OCI-LY3 (cell line): ENCODE measurements at regions not wholly inside any gene's neighbourhood (a gene's known extent, or its start where the extent isn't known, plus 50 kb on each side); places are given as distances from the start of the nearest gene placed in this dataset.
"Not testable (repeated sequence)": the region's sequence is repeated elsewhere in the genome, so short reads cannot be mapped to it uniquely, and the experiment has no call there.

ENCODE experiments used
- H2AFZ ChIP-seq: fragments of 200-600, 300-600 bp; shearing (Covaris generic); 2 replicates; pipeline ENCODE4 v1.6.0; 2014; ENCODE audit warnings: antibody characterized with exemption, low read depth, low read length
- H3K27ac ChIP-seq: fragments of 200-600, 300-600 bp; sonication (generic); 2 replicates; pipeline ENCODE4 v1.5.1; 2014; ENCODE audit warnings: mild to moderate bottlenecking, low read length, moderate library complexity, mixed read lengths
- H3K27me3 ChIP-seq: fragments of 200-600, 300-600 bp; sonication (generic); 2 replicates; pipeline ENCODE4 v1.6.1; 2014; ENCODE audit warnings: low read depth, low read length, mixed read lengths
- H3K36me3 ChIP-seq: fragments of 200-600, 300-600 bp; sonication (generic); replicated peaks from 2 replicates; pipeline ENCODE3; 2014; ENCODE audit warnings: low read depth, low read length, mixed read lengths
- H3K4me1 ChIP-seq: fragments of 300-600, 200-600 bp; sonication (generic); 2 replicates; pipeline ENCODE4 v1.6.1; 2014; ENCODE audit warnings: low read length, mixed read lengths
- H3K4me2 ChIP-seq: fragments of 200-600, 300-600 bp; sonication (generic); 2 replicates; pipeline ENCODE4 v1.6.1; 2014; ENCODE audit warnings: low read length, mixed read lengths
- H3K4me3 ChIP-seq: fragments of 300-600, 200-600 bp; sonication (generic); 2 replicates; pipeline ENCODE4 v1.5.1; 2014; ENCODE audit warnings: antibody characterized with exemption, mild to moderate bottlenecking, low read length, moderate library complexity
- H3K79me2 ChIP-seq: fragments of 300-600, 200-600 bp; shearing (Covaris generic); 2 replicates; pipeline ENCODE4 v1.6.1; 2014; ENCODE audit warnings: mild to moderate bottlenecking, low read length, mixed read lengths
- H3K9ac ChIP-seq: fragments of 300-600, 200-600 bp; shearing (Covaris generic); 2 replicates; pipeline ENCODE4 v1.6.0; 2014; ENCODE audit warnings: mild to moderate bottlenecking, low read length, moderate library complexity
- H3K9me3 ChIP-seq: fragments of 200-600, 300-600 bp; shearing (Covaris generic); 2 replicates; pipeline ENCODE4 v1.6.1; 2014; ENCODE audit warnings: low read length, mixed read lengths; ENCODE audit not compliant: insufficient read depth
- H4K20me1 ChIP-seq: fragments of 200-600, 300-600 bp; sonication (generic); 2 replicates; pipeline ENCODE4 v1.6.1; 2016; ENCODE audit warnings: low read length, mixed read lengths; ENCODE audit not compliant: insufficient read depth
- EZH2phosphoT487 ChIP-seq: fragments of 200-600 bp; shearing (Covaris generic); IDR thresholded peaks from 2 replicates; pipeline ENCODE4 v1.6.1; 2018; ENCODE audit warnings: antibody characterized with exemption, mixed run types, low read depth
- TF ChIP-seq, protein P1 (sequence below): fragments of 200-600, 300-600 bp; sonication (generic); IDR thresholded peaks from 2 replicates; pipeline ENCODE4 v1.5.1; 2014; ENCODE audit warnings: antibody characterized with exemption, low read length, low read depth

GRCh38 chr5:100017520-100018262 is 517.5 kb upstream of the FAM174A start:
- Histone ChIP-seq H3K4me1 (no peaks in the 10 kb centered on the region), H3K4me2 (no peak overlapping the region), H3K9ac (no peak overlapping the region), H3K79me2 (no peaks in the 10 kb centered on the region), H3K27ac (no peak overlapping the region), H3K4me3 (no peak overlapping the region), H3K36me3 (no peaks in the 10 kb centered on the region), H3K27me3 (no peaks in the 10 kb centered on the region), H4K20me1 (no peaks in the 10 kb centered on the region), H2AFZ (no peak overlapping the region), H3K9me3 (no peaks in the 10 kb centered on the region)
- no peak for TF ChIP-seq EZH2phosphoT487
- TF ChIP-seq, protein P1, sequence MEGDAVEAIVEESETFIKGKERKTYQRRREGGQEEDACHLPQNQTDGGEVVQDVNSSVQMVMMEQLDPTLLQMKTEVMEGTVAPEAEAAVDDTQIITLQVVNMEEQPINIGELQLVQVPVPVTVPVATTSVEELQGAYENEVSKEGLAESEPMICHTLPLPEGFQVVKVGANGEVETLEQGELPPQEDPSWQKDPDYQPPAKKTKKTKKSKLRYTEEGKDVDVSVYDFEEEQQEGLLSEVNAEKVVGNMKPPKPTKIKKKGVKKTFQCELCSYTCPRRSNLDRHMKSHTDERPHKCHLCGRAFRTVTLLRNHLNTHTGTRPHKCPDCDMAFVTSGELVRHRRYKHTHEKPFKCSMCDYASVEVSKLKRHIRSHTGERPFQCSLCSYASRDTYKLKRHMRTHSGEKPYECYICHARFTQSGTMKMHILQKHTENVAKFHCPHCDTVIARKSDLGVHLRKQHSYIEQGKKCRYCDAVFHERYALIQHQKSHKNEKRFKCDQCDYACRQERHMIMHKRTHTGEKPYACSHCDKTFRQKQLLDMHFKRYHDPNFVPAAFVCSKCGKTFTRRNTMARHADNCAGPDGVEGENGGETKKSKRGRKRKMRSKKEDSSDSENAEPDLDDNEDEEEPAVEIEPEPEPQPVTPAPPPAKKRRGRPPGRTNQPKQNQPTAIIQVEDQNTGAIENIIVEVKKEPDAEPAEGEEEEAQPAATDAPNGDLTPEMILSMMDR, result no peak

DNA sequence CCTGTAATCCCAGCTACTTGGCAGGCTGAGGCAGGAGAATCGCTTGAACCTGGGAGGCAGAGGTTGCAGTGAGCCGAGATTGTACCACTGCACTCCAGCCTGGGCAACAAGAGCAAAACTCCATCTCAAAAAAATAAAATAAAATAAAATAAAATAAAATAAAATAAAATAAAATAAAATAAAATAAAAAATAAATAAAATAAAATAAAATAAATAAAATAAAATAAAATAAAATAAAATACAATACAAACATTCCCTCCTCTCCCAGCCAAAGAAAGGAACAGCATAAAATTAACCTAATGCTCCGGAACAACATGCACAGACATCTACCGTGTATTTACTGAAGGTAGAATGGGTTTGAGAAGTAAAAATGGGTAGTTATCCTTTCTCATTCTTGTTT is 521.9 kb upstream of the FAM174A start:
- not testable (repeated sequence) for H3K79me2 ChIP-seq, H3K9ac ChIP-seq, H4K20me1 ChIP-seq, H2AFZ ChIP-seq, H3K27me3 ChIP-seq, H3K4me3 ChIP-seq, H3K36me3 ChIP-seq, H3K4me2 ChIP-seq, H3K9me3 ChIP-seq, H3K4me1 ChIP-seq, H3K27ac ChIP-seq

DNA sequence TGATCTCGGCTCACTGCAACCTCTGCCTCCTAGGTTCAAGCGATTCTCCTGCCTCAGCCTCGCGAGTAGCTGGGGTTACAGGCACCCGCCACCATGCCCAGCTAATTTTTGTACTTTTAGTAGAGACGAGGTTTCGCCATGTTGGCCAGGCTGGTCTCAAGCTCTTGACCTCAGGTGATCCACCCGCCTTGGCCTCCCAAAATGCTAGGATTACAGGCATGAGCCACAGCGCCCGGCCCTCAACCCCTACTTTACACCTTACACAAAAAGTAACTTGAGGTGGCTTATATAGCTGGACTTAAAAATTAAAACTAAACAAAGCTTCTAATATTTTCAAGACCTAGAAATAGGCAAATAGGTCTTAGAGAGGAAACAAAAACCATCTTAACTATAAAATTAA is 524.0 kb upstream of the FAM174A start:
- not testable (repeated sequence) for H4K20me1 ChIP-seq, H3K9me3 ChIP-seq, H3K27ac ChIP-seq, H3K4me1 ChIP-seq, H3K4me2 ChIP-seq, H3K4me3 ChIP-seq, H2AFZ ChIP-seq, H3K27me3 ChIP-seq, H3K9ac ChIP-seq, H3K36me3 ChIP-seq, H3K79me2 ChIP-seq

- Histone ChIP-seq H3K4me1 (no peaks in the 10 kb centered on the region), H2AFZ (no peak overlapping the region), H3K4me2 (no peak overlapping the region), H3K9me3 (no peaks in the 10 kb centered on the region), H4K20me1 (no peaks in the 10 kb centered on the region), H3K36me3 (no peaks in the 10 kb centered on the region), H3K27ac (no peak overlapping the region), H3K4me3 (no peak overlapping the region), H3K9ac (no peak overlapping the region), H3K79me2 (no peaks in the 10 kb centered on the region), H3K27me3 (no peaks in the 10 kb centered on the region)
- TF ChIP-seq, protein P1, result no peak
- TF ChIP-seq EZH2phosphoT487, result no peak
These were observed 530.2 kb upstream of the FAM174A start for GRCh38 chr5:100004969-100005368.

DNA sequence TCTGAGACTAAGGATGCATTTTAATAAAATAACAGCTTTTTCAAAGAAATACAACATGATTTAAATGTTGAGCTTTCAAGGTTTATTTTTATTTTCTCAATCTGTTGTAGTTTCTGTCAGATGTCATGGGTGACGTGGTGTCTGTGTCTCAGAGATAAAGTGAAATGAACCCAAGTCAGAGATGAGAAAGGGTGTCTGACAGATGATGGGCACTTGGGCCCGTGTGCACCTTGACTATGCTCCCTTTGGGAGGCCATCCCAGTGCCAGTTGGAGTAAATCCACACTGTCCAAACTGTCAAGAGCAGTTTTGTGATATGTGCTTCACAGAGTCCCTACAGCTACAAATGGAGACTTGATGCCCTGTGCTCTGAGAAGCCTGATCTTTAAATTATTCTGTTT is 536.9 kb upstream of the FAM174A start:
- no peaks in the 10 kb centered on the region for H3K36me3 ChIP-seq
- H3K9me3 ChIP-seq, result no peaks in the 10 kb centered on the region
- no peaks in the 10 kb centered on the region for H3K4me1 ChIP-seq
- H2AFZ ChIP-seq, result no peak overlapping the region
- H4K20me1 ChIP-seq, result no peaks in the 10 kb centered on the region
- no peak overlapping the region for H3K4me2 ChIP-seq
- H3K4me3 ChIP-seq, result no peak overlapping the region
- H3K27ac ChIP-seq, result no peak overlapping the region
- TF ChIP-seq EZH2phosphoT487, result no peak
- TF ChIP-seq, protein P1, result no peak
- no peaks in the 10 kb centered on the region for H3K79me2 ChIP-seq
- no peaks in the 10 kb centered on the region for H3K27me3 ChIP-seq
- H3K9ac ChIP-seq, result no peak overlapping the region
